ENCODE measurements at regions not wholly inside any gene's neighbourhood (a gene's known extent, or its start where the extent isn't known, plus 50 kb on each side); places are given as distances from the start of the nearest gene placed in this dataset.

DNA sequence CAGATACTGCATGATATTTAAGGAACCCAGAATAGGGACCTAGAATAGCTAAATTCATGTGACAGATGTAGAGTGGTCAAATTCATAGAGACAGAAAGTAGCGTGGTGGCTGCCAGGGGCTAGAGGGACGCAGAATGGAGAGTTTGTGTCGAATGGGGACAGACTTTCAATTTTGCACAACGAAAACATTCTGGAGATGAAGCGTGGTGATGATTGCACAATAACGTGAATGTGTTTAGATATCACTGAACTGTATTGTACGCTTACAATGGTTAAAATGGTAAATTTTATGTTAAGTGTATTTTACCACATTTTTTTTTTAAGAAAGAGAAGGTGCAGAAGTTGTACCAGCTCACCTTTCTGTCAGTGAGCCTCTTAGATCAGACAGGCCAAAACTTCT lies 137.8 kb upstream of the TNS3 start:
- H2BK12ac ChIP-seq (ENCODE audit: low read depth, low read length): no peak overlapping the region
- H3K27me3 ChIP-seq (replicated peaks in 1 of 4; ENCODE audit: control insufficient read depth in 3 of 4, extremely low read depth in 1 of 4, insufficient read depth in 3 of 4, low read length in 3 of 4): no peaks in the 10 kb centered on the region
- H3K9me3 ChIP-seq (ENCODE audit: insufficient read depth in 2 of 2, low read depth in 1 of 2, low read length in 1 of 2): no peaks in the 10 kb centered on the region
- ChIA-PET POLR2A (ENCODE audit: partially characterized antibody) (no interaction called here), CTCF (ENCODE audit: partially characterized antibody) (interaction anchor here (1.0 kb wide), 1 partner anchor 39 kb away, joined by 3 read pairs; no protein-coding TSS in a partner anchor)
- H3K4me3 ChIP-seq (ENCODE audit: extremely low read depth in 1 of 4, insufficient read depth in 2 of 4, low read depth in 3 of 4, low read length in 4 of 4): no peak overlapping the region
- H3K4me2 ChIP-seq (ENCODE audit: insufficient read depth in 1 of 2, low read depth in 2 of 2, low read length in 2 of 2): no peak overlapping the region
- no peak overlapping the region for H3K4ac ChIP-seq (replicated peaks; ENCODE audit: insufficient read length, low read depth, low read length)
- no peak overlapping the region for H4K5ac ChIP-seq (ENCODE audit: insufficient read length, low read depth, low read length)
- no peak overlapping the region for H3K23ac ChIP-seq (ENCODE audit: insufficient read length)
- H3K36me3 ChIP-seq (ENCODE audit: control insufficient read depth in 2 of 4, insufficient read depth in 4 of 4, low read length in 3 of 4): no peaks in the 10 kb centered on the region
- H3K23me2 ChIP-seq (ENCODE audit: low read depth, low read length): no peaks in the 10 kb centered on the region
- no peak overlapping the region for H2BK120ac ChIP-seq (replicated peaks; ENCODE audit: low read depth, low read length)
- no peak overlapping the region for H3K9ac ChIP-seq (replicated peaks in 1 of 4; ENCODE audit: extremely low read depth in 1 of 4, low read depth in 3 of 4, low read length in 3 of 4)
- no peak overlapping the region for H4K8ac ChIP-seq (ENCODE audit: extremely low read depth, insufficient read depth, low read length)
- peaks cover 0 to 7% (median 3%) of the 10 kb centered on the region in 4 experiments; a peak in 5 of 7 replicates for H3K4me1 ChIP-seq (replicated peaks in 1 of 4; ENCODE audit: control insufficient read depth in 3 of 4, insufficient read depth in 4 of 4, low read length in 3 of 4)
- H3K18ac ChIP-seq (ENCODE audit: extremely low read depth, low read length): no peak overlapping the region
- H2AFZ ChIP-seq (ENCODE audit: low read length): no peak overlapping the region
- no peak for TF ChIP-seq POLR2A (IDR thresholded peaks at IDR 0.05; ENCODE audit: control extremely low read depth in 1 of 2, low read depth in 2 of 2, low read length in 2 of 2)
- peak; percentile 33; the same call in 1 of the 2 replicates for TF ChIP-seq CEBPB (IDR thresholded peaks at IDR 0.05; ENCODE audit: low read depth, low read length)
- no peak overlapping the region for H2BK20ac ChIP-seq (ENCODE audit: low read length)
- no peaks in the 10 kb centered on the region for H3K79me2 ChIP-seq (ENCODE audit: control insufficient read depth in 1 of 2, insufficient read depth in 2 of 2, low read length in 2 of 2)
- H4K91ac ChIP-seq (replicated peaks; ENCODE audit: insufficient read length, low read length): no peak overlapping the region
- no peak overlapping the region for H3K27ac ChIP-seq (ENCODE audit: low read depth, low read length)
- 91% methylated on average over 7 of the region's 7 CpGs; no CpG with 5 or more reads in 1 of the 2 experiments for WGBS, 2 experiments (ENCODE audit: extremely low coverage in 1 of 2, insufficient coverage in 1 of 2, insufficient read length in 1 of 2, insufficient replicate concordance in 2 of 2, low coverage in 1 of 2, low lambda C conversion rate in 2 of 2, missing lambda C conversion rate in 1 of 2)
- FAIRE-seq: no peak
- no peaks in the 10 kb centered on the region for H3K79me1 ChIP-seq (ENCODE audit: low read depth, low read length)
- H2BK5ac ChIP-seq (ENCODE audit: low read depth, low read length): no peak overlapping the region
- DNase-seq (ENCODE audit: low read depth in 1 of 2, low spot score in 2 of 2): no peak
- H2AK5ac ChIP-seq (ENCODE audit: low read depth, low read length): no peak overlapping the region
- no peaks in the 10 kb centered on the region for H4K20me1 ChIP-seq (replicated peaks in 1 of 2; ENCODE audit: control insufficient read depth in 1 of 2, insufficient read depth in 2 of 2, low read length in 2 of 2)
- H3K14ac ChIP-seq (ENCODE audit: insufficient read length): no peak overlapping the region
- no peak overlapping the region for H3K56ac ChIP-seq (replicated peaks; ENCODE audit: insufficient read length, low read depth, low read length)
- no peak overlapping the region for H2BK15ac ChIP-seq (ENCODE audit: low read length)
